GM21515 (cell line): ENCODE measurements at regions not wholly inside any gene's neighbourhood (a gene's known extent, or its start where the extent isn't known, plus 50 kb on each side); places are given as distances from the start of the nearest gene placed in this dataset.
"Not testable (repeated sequence)": the region's sequence is repeated elsewhere in the genome, so short reads cannot be mapped to it uniquely, and the experiment has no call there.

Experiments used
- ATAC-seq: cut with Tn5 transposase; IDR thresholded peaks from one replicate; pipeline ENCODE4 v1.9.1; 2021; ENCODE audit not compliant: unreplicated experiment

DNA sequence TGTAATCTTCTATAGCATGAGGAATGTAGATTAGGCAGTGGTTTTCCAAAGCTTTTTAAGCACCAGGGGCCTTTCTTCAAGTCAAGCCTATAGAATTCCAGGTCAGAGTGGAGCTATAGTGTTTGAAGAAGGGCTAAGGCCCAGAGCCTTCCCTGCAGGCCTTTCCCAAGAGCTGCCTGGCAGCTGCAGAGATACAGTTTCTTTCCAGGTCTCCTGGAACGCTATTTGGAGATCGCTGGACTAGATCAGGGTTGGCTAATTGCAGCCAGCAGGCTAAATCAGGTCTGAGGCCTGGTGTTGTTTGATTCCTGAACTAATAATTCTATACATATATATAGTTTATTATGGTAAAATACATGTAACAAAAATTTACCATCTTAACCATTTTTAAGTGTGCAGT lies 319.0 kb upstream of the SPRED2 start:
- ATAC-seq, result no peak

DNA sequence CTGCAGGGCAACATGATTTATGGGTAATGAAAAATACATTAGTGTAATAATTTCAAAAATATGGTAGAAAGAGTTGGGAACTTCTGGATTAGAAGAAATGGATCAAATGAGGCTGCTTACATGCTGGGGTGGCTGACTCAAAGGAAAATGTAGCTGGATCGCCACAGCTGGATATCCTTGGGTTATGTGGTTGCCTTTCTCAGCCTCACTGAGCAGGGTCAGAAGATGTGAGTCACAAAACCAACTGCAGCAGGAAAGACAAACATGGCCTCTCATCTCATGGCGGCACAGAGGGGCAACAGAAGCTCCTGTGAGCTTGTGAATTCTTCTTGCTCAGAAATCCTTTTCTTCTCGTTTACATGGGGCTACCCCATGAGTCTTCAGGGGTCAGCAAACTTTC lies 317.1 kb upstream of the SPRED2 start:
- ATAC-seq, result no peak

- ATAC-seq, result not testable (repeated sequence)
Measured at GRCh38 chr2:65747875-65748274, 315.5 kb upstream of the SPRED2 start.

GRCh38 chr2:65746931-65747675 lies 314.7 kb upstream of the SPRED2 start:
- ATAC-seq, result no peak

GRCh38 chr2:65744477-65745200 lies 312.2 kb upstream of the SPRED2 start:
- ATAC-seq, result no peak

GRCh38 chr2:65742977-65743376 lies 310.6 kb upstream of the SPRED2 start:
- ATAC-seq, result no peak

- ATAC-seq, result no peak
Measured at GRCh38 chr2:65739927-65740326, 307.5 kb upstream of the SPRED2 start.

- no peak for ATAC-seq
Measured at GRCh38 chr2:65737452-65738011, 305.1 kb upstream of the SPRED2 start.

GRCh38 chr2:65731476-65731875 lies 299.1 kb upstream of the SPRED2 start:
- ATAC-seq, result no peak

DNA sequence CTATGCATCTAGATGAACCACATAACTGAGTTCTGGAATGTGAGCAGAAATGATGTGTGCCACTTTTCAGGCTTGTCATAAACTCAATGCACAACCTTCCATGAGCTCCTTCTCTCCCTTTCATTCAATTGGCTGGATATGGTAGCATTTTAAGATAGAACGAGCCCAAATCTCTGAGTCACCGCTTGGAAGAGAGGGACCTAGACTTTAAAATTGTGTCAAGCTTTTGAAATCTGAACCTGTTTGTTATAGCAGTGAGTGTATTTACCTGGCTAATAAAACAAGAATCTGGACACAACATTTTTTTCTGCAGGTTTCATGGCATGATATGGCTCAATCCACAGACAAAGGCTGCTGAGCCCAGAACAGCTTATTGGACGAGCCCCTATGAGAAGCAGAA lies 297.8 kb upstream of the SPRED2 start:
- no peak for ATAC-seq

GRCh38 chr2:65729246-65729645 lies 296.8 kb upstream of the SPRED2 start:
- ATAC-seq, result no peak

- no peak for ATAC-seq
Measured at GRCh38 chr2:65728477-65729180, 296.2 kb upstream of the SPRED2 start.

- no peak for ATAC-seq
Measured at GRCh38 chr2:65727816-65728215, 295.4 kb upstream of the SPRED2 start.

DNA sequence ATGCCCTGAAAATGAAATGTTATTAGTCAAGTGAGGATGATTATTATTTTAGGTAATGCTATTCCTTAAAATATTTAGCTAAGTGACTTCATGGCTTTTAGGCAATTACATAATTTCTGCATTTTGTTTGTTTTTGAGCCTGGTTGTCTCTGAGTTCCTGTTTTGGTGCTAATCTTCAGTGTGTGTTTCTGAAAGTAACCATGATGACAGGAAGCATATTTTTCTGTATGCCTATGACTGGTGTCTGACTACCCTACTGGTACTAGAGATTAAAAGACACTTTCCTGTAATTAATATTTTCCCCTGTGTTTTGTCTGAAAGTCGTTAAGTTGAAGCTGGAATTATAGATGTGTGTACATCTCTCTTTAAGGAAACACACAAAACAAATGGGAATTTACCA lies 295.0 kb upstream of the SPRED2 start:
- ATAC-seq, result no peak

GRCh38 chr2:65724752-65725151 lies 292.4 kb upstream of the SPRED2 start:
- ATAC-seq, result no peak

DNA sequence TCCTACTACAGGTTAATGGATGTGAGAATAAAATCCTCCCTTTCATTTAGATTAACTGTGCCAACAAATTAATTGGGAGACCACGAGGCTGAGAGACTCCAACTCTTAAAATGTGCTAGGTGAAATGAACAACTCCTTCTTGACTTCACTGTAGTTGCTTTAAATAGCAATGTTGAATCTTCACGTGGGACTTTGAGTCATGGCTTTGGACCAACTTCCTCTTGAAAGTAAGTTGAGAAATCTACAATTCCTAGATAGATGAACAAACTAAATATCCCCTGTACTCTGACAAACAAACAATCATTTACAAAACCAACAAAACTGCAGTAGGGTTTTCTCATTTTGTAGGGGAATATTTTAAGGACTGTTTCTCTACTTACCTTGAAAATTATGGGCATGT lies 291.9 kb upstream of the SPRED2 start:
- ATAC-seq, result no peak

GRCh38 chr2:65722028-65722778 lies 289.8 kb upstream of the SPRED2 start:
- no peak for ATAC-seq

DNA sequence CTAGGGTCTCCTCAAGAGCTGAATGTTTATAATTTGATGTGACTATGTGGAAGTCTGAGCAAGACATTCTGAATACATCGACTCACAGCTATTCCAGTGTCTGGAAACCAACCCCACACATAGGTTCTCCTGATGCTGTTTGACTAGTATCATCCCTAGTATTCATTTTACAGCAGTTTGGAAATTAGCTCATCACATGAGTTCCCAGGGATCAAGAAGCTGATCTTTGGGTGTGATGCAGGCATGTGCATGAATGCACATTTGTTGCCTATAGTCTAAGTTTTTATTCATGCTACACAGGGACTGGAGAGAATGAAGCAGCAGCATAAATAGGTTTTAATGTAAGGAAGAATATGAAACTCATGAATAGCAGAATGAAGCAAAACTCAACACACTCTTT lies 284.3 kb upstream of the SPRED2 start:
- no peak for ATAC-seq

DNA sequence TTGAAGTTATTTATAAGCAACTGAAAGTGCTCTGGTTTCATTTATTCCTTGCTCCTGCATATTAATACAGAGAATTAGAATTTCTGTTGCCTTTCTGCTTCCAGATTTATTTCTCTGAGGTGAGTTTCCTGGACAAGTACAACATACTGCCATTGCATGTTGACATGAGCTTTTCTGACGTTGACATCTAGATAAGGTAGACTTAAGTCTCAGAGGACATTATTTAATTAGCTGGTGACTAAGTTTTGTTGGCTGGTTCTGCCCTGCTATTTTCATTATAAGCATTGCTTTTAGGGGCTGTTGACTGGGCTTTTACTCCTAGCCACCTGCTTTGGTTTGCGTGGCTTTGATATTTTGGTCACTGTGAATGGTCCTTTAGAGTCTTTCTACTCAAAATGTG lies 282.9 kb upstream of the SPRED2 start:
- ATAC-seq, result no peak

DNA sequence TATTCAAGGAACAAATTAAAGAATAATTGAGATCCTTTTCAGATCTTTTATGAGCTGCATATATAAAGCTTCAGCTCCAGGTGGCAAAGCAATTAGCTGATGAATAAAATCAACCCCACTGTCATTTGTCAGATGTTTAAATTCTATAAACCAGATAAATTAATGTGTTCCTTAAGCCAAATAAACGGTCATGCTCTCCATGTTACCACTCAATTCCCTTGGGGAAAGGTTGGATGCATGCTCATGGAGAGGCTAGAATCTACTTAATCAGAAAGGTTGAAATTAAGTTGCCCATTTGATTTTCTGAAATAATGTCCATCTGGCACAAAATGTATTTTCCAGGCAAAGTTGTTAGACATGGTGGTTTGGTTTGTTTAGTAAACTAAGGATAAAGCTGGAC lies 282.5 kb upstream of the SPRED2 start:
- no peak for ATAC-seq

- ATAC-seq, result no peak
Measured at GRCh38 chr2:65711863-65712262, 279.5 kb upstream of the SPRED2 start.
